ENCODE measurements at regions not wholly inside any gene's neighbourhood (a gene's known extent, or its start where the extent isn't known, plus 50 kb on each side); places are given as distances from the start of the nearest gene placed in this dataset.

- H3K27ac ChIP-seq (ENCODE audit: low read depth in 1 of 2, low read length in 1 of 2), result no peak overlapping the region
- H3K4me3 ChIP-seq, result no peak overlapping the region
- no peak for DNase-seq
- 92 to 93% methylated on average over 4 of the region's 4 CpGs for WGBS, 2 donors
- H3K36me3 ChIP-seq (ENCODE audit: control insufficient read depth in 4 of 4, insufficient read depth in 4 of 4, low read length in 4 of 4), result no peaks in the 10 kb centered on the region
- no peaks in the 10 kb centered on the region for H3K9me3 ChIP-seq (ENCODE audit: control insufficient read depth in 4 of 4, insufficient read depth in 3 of 4, low read length in 3 of 4)
- H3K27me3 ChIP-seq (ENCODE audit: control insufficient read depth in 3 of 3, insufficient read depth in 3 of 3, low read length in 2 of 3), result no peaks in the 10 kb centered on the region
- no peaks in the 10 kb centered on the region for H3K4me1 ChIP-seq (ENCODE audit: control insufficient read depth in 5 of 5, insufficient read depth in 5 of 5, low read length in 5 of 5)
- no peak overlapping the region for H3K9ac ChIP-seq (ENCODE audit: insufficient read depth in 1 of 2, low read length in 2 of 2)
- no peak for ATAC-seq (ENCODE audit: insufficient read depth, low FRiP score)
- no peak for TF ChIP-seq CTCF (IDR thresholded peaks at IDR 0.05; ENCODE audit: control extremely low read depth, extremely low read depth)
Observed at GRCh38 chr6:137545073-137545472, 50.9 kb upstream of the OLIG3 start.

DNA sequence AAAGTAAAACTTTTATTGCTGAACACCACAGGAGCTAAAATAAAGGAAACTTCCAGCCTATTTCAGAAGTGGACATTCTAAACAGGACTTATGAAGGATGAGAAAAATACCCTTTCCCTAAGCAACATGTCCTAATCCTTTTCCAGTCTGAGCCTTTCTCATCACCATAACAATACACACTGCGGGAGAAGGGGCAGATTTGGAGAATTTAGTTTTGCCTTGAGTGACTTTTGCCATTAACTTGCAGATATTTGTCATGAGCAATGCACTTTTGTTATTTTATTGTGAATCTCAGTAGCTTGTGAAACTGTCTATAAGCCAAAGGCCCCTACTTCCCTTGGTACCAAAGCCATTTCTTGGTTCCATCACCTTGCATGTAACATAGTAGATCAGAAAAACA lies 53.0 kb upstream of the OLIG3 start:
- ATAC-seq (ENCODE audit: insufficient read depth, low FRiP score) (no peak), DNase-seq (no peak)
- no peak overlapping the region for H3K9ac ChIP-seq (ENCODE audit: insufficient read depth in 1 of 2, low read length in 2 of 2)
- H3K27me3 ChIP-seq (ENCODE audit: control insufficient read depth in 3 of 3, insufficient read depth in 3 of 3, low read length in 2 of 3), result no peaks in the 10 kb centered on the region
- H3K4me3 ChIP-seq, result no peak overlapping the region
- H3K36me3 ChIP-seq (ENCODE audit: control insufficient read depth in 4 of 4, insufficient read depth in 4 of 4, low read length in 4 of 4), result no peaks in the 10 kb centered on the region
- H3K4me1 ChIP-seq (ENCODE audit: control insufficient read depth in 5 of 5, insufficient read depth in 5 of 5, low read length in 5 of 5), result no peaks in the 10 kb centered on the region
- no peak for TF ChIP-seq CTCF (IDR thresholded peaks at IDR 0.05; ENCODE audit: control extremely low read depth, extremely low read depth)
- H3K9me3 ChIP-seq (ENCODE audit: control insufficient read depth in 4 of 4, insufficient read depth in 3 of 4, low read length in 3 of 4), result no peaks in the 10 kb centered on the region
- no peak overlapping the region for H3K27ac ChIP-seq (ENCODE audit: low read depth in 1 of 2, low read length in 1 of 2)
- 76 to 86% methylated on average over 1 of the region's 1 CpG for WGBS, 2 donors

DNA sequence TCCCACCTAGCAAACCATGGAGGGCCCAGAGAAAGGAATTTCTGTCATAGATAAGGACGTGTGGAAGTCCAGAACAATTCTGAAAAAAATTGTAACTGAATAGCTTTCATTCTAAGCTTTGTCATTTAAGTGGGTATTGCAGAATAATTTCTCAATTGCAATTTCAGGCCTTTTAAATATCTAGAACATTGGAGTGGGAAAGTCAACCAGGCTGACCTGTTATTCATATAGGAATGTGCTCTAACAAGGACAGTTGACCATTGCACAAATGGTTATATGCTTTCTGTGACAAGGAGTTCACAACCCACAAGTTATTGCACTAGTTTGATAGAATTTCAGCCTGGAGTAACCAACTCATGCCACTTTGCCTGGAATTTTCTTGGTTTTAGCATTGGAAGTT lies 53.4 kb upstream of the OLIG3 start:
- Histone ChIP-seq H3K4me3 (no peak overlapping the region), H3K9me3 (ENCODE audit: control insufficient read depth in 4 of 4, insufficient read depth in 3 of 4, low read length in 3 of 4) (no peaks in the 10 kb centered on the region), H3K27ac (ENCODE audit: low read depth in 1 of 2, low read length in 1 of 2) (no peak overlapping the region), H3K4me1 (ENCODE audit: control insufficient read depth in 5 of 5, insufficient read depth in 5 of 5, low read length in 5 of 5) (no peaks in the 10 kb centered on the region), H3K36me3 (ENCODE audit: control insufficient read depth in 4 of 4, insufficient read depth in 4 of 4, low read length in 4 of 4) (no peaks in the 10 kb centered on the region), H3K27me3 (ENCODE audit: control insufficient read depth in 3 of 3, insufficient read depth in 3 of 3, low read length in 2 of 3) (no peaks in the 10 kb centered on the region), H3K9ac (ENCODE audit: insufficient read depth in 1 of 2, low read length in 2 of 2) (no peak overlapping the region)
- TF ChIP-seq CTCF (IDR thresholded peaks at IDR 0.05; ENCODE audit: control extremely low read depth, extremely low read depth), result no peak
- DNase-seq, result no peak
- ATAC-seq (ENCODE audit: insufficient read depth, low FRiP score), result no peak
- WGBS, 2 donors, result 47 to 62% methylated on average over 1 of the region's 1 CpG

DNA sequence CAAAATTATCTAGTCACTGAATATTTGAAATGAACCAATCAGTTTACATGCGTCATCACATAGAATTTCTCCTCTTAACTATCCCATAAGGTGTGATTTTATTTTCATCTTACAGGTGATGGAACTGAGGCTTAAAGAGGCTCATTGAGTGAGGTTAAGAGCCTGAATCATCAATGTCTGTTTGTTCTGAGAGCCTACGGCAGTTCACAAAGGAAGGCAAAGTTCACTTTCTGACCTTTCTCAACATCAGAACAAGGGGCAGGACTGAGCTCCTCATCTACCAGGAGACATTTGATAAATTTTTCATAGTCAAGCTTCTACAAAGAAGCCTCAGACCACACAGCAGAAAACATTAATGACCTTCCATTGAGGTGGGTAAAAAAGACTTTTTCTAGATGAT lies 54.9 kb upstream of the OLIG3 start:
- Histone ChIP-seq H3K27me3 (ENCODE audit: control insufficient read depth in 3 of 3, insufficient read depth in 3 of 3, low read length in 2 of 3) (no peaks in the 10 kb centered on the region), H3K9ac (ENCODE audit: insufficient read depth in 1 of 2, low read length in 2 of 2) (no peak overlapping the region), H3K4me1 (ENCODE audit: control insufficient read depth in 5 of 5, insufficient read depth in 5 of 5, low read length in 5 of 5) (no peaks in the 10 kb centered on the region), H3K9me3 (ENCODE audit: control insufficient read depth in 4 of 4, insufficient read depth in 3 of 4, low read length in 3 of 4) (no peaks in the 10 kb centered on the region), H3K4me3 (no peak overlapping the region), H3K36me3 (ENCODE audit: control insufficient read depth in 4 of 4, insufficient read depth in 4 of 4, low read length in 4 of 4) (no peaks in the 10 kb centered on the region), H3K27ac (ENCODE audit: low read depth in 1 of 2, low read length in 1 of 2) (no peak overlapping the region)
- DNase-seq, result no peak
- 79 to 86% methylated on average over 2 of the region's 2 CpGs for WGBS, 2 donors
- no peak for TF ChIP-seq CTCF (IDR thresholded peaks at IDR 0.05; ENCODE audit: control extremely low read depth, extremely low read depth)
- no peak for ATAC-seq (ENCODE audit: insufficient read depth, low FRiP score)
